NT2/D1 (cell line): ENCODE measurements at regions not wholly inside any gene's neighbourhood (a gene's known extent, or its start where the extent isn't known, plus 50 kb on each side); places are given as distances from the start of the nearest gene placed in this dataset.
"Not testable (repeated sequence)": the region's sequence is repeated elsewhere in the genome, so short reads cannot be mapped to it uniquely, and the experiment has no call there.

Experiments used
- DNase-seq: peaks from one replicate; pipeline ENCODE4 v3.0.0-alpha.2; 2011; ENCODE audit warnings: low read depth, low spot score
- H3K27me3 ChIP-seq: 2 replicates; pipeline ENCODE4 v1.6.0; 2011; ENCODE audit warnings: mild to moderate bottlenecking; ENCODE audit not compliant: insufficient read length, insufficient read depth
- H3K36me3 ChIP-seq: 2 replicates; pipeline ENCODE4 v1.6.1; 2011; ENCODE audit warnings: mild to moderate bottlenecking, low read length, mixed read lengths; ENCODE audit not compliant: insufficient read depth, insufficient read length
- H3K4me1 ChIP-seq: 2 replicates; pipeline ENCODE4 v1.5.1; 2011; ENCODE audit not compliant: insufficient read depth, insufficient read length
- H3K4me3 ChIP-seq: 2 replicates; pipeline ENCODE4 v1.5.1; 2011; ENCODE audit warnings: low read depth; ENCODE audit not compliant: insufficient read length
- H3K9ac ChIP-seq: 2 replicates; pipeline ENCODE4 v1.6.0; 2011; ENCODE audit warnings: low read depth; ENCODE audit not compliant: insufficient read length
- H3K9me3 ChIP-seq: 2 replicates; pipeline ENCODE4 v1.5.1; 2011; ENCODE audit warnings: mild to moderate bottlenecking, low read length; ENCODE audit not compliant: insufficient read depth
- SUZ12 ChIP-seq: IDR thresholded peaks from 2 replicates; pipeline ENCODE4 v1.6.1; 2011; ENCODE audit not compliant: insufficient read length, insufficient read depth; ENCODE audit errors: extremely low read depth
- YY1 ChIP-seq: IDR thresholded peaks from 2 replicates; pipeline ENCODE4 v1.6.1; 2011; ENCODE audit not compliant: insufficient read length, insufficient read depth
- ZNF274 ChIP-seq: IDR thresholded peaks from 2 replicates; pipeline ENCODE4 v1.6.1; 2011; ENCODE audit warnings: mild to moderate bottlenecking, low read depth, low read length

DNA sequence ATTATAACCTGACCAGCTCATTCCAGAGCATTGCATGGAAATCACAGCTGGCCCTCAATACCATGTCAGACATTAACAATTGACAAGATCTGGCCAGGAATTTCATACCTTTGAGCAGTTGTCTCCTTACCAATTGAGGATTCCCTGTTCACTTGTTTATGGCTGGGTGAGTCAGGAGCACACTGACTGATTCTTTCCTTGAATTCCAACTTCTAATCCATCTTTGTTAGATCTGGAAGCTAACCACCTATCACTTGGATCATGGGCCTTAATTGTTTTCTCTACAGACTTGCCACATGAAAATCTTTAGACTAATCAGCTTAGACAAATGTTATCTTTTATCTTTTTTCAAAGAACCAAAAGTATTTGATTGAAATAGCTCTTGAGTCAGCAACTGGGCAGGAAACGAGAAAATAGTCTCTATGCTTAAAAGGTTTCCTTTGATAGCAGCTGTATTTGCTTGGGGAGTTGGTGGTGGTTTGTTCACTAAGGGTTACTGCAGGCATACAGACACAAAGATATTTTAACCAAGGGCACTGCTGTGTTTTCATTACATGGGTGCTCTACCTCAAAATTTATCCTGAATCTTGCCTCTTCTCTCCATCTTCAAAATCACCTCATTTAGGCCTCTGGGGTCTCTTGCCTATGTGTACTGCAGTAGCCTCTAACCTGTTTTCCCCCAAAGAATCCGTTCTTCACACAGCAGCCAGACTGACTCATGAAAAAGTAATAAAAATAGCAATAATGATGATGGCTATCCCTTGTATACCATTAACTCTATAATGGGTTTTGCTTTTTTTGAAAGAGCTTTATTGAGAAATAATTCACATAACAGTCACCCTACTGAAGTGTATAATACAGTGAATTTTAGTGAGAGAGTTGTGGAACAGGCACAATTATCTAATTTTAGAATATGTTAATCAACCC, 197.0 kb upstream of the NMUR2 start:
- H3K9me3 ChIP-seq, result no peaks in the 10 kb centered on the region
- no peak overlapping the region for H3K4me3 ChIP-seq
- no peaks in the 10 kb centered on the region for H3K36me3 ChIP-seq
- no peak overlapping the region for H3K9ac ChIP-seq
- no peaks in the 10 kb centered on the region for H3K27me3 ChIP-seq
- TF ChIP-seq ZNF274, result no peak
- TF ChIP-seq SUZ12, result no peak
- no peak for TF ChIP-seq YY1
- H3K4me1 ChIP-seq, result no peaks in the 10 kb centered on the region
- DNase-seq, result no peak

DNA sequence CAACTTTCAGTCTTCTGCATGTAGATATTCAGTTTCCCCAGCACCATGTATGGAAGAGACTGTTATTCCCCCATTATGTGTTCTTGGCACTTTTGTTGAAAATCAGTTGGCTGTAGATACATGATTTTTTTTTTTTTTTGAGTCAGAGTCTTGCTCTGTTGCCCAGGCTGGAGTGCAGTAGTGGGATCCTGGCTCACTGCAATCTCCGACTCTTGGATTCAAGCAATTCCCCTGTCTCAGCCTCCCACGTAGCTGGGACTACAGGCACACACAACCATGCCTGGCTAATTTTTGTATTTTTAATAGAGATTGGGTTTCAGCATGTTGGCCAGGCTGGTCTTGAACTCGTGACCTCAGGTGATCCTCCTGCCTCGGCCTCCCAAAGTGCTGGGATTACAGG, 201.0 kb upstream of the NMUR2 start:
- H3K9me3 ChIP-seq, H3K4me3 ChIP-seq, DNase-seq, H3K9ac ChIP-seq, H3K4me1 ChIP-seq, H3K36me3 ChIP-seq, H3K27me3 ChIP-seq: not testable (repeated sequence)

DNA sequence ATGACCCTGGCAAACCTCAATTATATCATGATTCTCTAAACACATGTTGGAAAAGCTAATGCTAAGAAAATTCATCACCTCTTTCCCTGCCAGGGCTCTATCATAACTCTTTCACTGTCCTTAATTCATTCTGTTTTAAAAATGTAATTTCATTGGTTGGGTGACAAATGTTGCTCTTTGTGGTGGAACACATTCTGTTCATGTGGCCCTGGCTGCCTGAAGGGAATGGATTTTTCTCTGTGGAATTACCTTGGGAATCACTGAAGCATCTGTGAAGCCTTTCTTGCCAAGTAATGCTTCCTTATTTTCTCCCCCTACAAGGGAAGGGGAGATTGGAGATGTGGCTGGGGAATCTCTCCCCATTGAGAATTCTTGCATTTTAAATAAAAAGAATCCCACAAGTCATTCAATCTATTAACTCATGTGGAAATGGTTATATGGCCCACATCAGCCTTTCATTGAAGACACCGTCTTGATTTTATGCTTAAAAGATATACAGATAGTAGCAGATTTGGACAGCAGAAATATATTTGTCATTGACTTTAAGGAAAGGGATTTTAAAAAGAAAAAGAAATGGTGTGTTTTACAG, 201.8 kb upstream of the NMUR2 start:
- TF ChIP-seq YY1 (no peak), ZNF274 (no peak), SUZ12 (no peak)
- no peaks in the 10 kb centered on the region for H3K4me1 ChIP-seq
- DNase-seq, result no peak
- H3K36me3 ChIP-seq, result no peaks in the 10 kb centered on the region
- no peaks in the 10 kb centered on the region for H3K9me3 ChIP-seq
- H3K4me3 ChIP-seq, result no peak overlapping the region
- H3K27me3 ChIP-seq, result no peaks in the 10 kb centered on the region
- no peak overlapping the region for H3K9ac ChIP-seq

DNA sequence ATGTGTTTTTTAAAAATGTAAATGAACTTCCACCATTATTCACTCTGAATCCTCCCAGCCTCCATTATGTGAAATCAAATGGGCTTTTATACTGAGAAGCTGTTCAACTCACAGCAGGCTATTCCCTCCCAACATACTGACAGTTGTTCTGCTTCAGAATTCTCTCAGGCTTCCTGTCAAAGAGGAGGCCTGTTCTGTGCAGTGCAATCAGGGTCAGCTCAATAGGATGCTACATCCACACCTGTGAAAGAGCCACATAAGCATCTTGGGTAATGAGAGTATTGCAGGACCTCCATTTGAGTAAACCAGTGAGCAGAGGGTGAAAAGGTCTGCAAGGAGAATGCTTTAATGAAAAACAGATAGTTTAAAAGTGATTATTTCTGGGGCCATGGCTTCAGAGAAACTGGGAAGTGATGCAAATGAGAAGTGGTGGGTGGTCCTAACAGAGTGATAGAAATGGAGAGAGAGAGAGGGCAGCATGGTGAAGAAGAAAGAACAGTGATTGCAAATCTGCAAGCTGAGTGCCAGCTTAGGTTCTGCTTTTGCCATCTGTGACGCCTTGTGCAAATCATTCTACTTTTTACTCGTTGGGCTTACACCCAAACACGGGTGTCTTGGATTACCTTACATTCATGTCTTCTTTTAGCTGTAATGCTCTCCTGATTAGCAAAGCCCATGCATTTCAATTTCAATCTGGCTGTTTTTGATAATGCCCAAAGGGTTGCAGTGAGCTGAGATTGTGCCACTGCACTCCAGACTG, 202.5 kb upstream of the NMUR2 start:
- H3K9ac ChIP-seq, result no peak overlapping the region

DNA sequence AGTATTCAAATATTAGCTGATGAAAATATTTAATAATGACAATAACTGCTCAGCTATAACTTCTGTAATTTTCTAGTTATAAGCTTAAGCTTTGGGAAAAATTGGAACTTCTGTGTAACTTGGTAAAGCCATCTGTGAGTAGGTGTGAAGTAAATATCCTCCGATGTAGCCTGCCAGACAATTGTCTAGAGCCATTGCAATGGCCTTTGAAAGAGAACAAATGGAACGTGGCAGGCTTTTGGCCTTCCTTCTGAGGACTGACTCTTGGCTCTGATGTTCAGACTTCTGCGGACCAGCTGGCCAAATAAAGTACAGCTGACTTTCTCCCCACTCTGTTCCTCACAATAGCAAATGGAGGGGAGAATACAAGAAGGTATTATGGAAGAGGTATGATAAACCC, 203.4 kb upstream of the NMUR2 start:
- no peaks in the 10 kb centered on the region for H3K9me3 ChIP-seq
- no peak overlapping the region for H3K4me3 ChIP-seq
- no peaks in the 10 kb centered on the region for H3K36me3 ChIP-seq
- no peak for TF ChIP-seq SUZ12
- TF ChIP-seq YY1, result no peak
- TF ChIP-seq ZNF274, result no peak
- H3K27me3 ChIP-seq, result no peaks in the 10 kb centered on the region
- no peak for DNase-seq
- no peak overlapping the region for H3K9ac ChIP-seq
- no peaks in the 10 kb centered on the region for H3K4me1 ChIP-seq

More for the DNA sequence above, 202.5 kb upstream of the NMUR2 start:
- no peaks in the 10 kb centered on the region for H3K27me3 ChIP-seq
- H3K36me3 ChIP-seq, result no peaks in the 10 kb centered on the region
- H3K4me3 ChIP-seq, result no peak overlapping the region
- no peak for DNase-seq
- no peak for TF ChIP-seq SUZ12
- no peak for TF ChIP-seq ZNF274
- TF ChIP-seq YY1, result no peak
- H3K4me1 ChIP-seq, result no peaks in the 10 kb centered on the region
- H3K9me3 ChIP-seq, result no peaks in the 10 kb centered on the region

DNA sequence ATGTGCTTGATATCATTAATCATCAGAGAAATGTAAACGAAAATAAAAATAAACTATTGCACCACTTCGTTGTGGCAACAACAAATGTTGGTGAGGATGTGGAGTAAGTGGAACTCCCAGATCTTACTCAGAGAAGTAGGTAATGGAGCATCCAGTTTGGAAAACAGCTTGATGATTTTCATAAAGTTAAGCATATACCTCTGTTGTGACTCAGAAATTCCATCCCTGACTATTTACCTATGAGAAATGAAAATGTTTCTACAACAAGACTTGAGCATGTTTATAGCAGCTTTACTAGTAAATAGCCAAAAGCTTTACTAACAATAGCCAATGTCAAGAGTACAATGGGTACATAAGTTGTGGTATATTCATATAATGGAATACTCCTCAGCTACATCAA, 214.7 kb upstream of the NMUR2 start:
- no peak overlapping the region for H3K4me3 ChIP-seq
- no peak for TF ChIP-seq YY1
- TF ChIP-seq ZNF274, result no peak
- no peak for TF ChIP-seq SUZ12
- no peak for DNase-seq
- no peak overlapping the region for H3K9ac ChIP-seq
- H3K9me3 ChIP-seq, result no peaks in the 10 kb centered on the region
- no peaks in the 10 kb centered on the region for H3K36me3 ChIP-seq
- H3K27me3 ChIP-seq, result no peaks in the 10 kb centered on the region
- H3K4me1 ChIP-seq, result no peaks in the 10 kb centered on the region

DNA sequence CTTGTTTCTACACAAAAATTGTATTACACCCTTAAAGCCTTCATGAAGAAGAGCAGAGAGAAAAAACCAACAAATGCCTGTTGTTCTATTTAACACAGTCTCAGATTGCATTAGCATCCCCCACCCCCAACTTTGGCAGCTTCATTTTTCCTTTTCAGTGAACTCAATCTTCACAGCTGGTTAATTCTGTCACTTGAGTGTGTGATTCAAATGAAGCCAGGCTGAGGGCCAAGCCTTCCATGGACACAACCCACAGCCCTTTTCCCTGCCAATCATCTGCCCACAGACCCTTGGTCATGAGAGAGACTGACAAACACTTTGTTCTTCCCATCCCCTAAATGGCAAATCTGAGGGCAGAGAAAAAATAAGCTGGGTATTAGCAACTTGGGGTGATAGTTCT, 217.5 kb upstream of the NMUR2 start:
- H3K4me3 ChIP-seq, result no peak overlapping the region
- TF ChIP-seq ZNF274, result no peak
- TF ChIP-seq SUZ12, result no peak
- no peak for TF ChIP-seq YY1
- H3K9me3 ChIP-seq, result no peaks in the 10 kb centered on the region
- no peaks in the 10 kb centered on the region for H3K4me1 ChIP-seq
- no peak for DNase-seq
- H3K27me3 ChIP-seq, result no peaks in the 10 kb centered on the region
- H3K36me3 ChIP-seq, result no peaks in the 10 kb centered on the region
- no peak overlapping the region for H3K9ac ChIP-seq
